C4-2B (cell line): ENCODE measurements at regions not wholly inside any gene's neighbourhood (a gene's known extent, or its start where the extent isn't known, plus 50 kb on each side); places are given as distances from the start of the nearest gene placed in this dataset.

ENCODE experiments used
- ZFX ChIP-seq: fragments of 450-650 bp; IDR thresholded peaks from 2 replicates; pipeline ENCODE4 v1.6.1; 2017
- TF ChIP-seq, protein P1 (sequence below): fragments of 450-650 bp; conservative IDR thresholded peaks from 2 replicates; pipeline ENCODE4 v1.5.1; 2017; ENCODE audit warnings: mild to moderate bottlenecking

DNA sequence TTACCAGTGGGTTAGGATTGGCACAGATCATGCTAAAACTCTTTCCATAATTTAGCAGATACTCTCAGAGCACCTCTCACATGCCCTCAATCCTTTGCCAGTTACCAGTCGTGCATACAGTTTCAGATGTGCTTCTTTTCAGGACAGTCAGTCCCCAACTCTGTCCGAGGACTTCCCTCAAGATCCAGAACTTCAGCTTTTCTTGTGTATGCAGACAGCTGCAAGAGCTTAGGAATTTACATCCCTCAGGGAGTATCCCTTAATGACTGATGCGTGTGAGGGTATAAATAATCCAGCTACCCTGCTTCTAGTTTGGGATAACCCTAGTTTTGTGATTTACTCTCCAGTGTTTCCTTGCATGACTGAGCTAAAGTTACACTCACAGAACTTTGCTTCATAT lies 393.0 kb upstream of the PLXNA2 start:
- TF ChIP-seq, protein P1, sequence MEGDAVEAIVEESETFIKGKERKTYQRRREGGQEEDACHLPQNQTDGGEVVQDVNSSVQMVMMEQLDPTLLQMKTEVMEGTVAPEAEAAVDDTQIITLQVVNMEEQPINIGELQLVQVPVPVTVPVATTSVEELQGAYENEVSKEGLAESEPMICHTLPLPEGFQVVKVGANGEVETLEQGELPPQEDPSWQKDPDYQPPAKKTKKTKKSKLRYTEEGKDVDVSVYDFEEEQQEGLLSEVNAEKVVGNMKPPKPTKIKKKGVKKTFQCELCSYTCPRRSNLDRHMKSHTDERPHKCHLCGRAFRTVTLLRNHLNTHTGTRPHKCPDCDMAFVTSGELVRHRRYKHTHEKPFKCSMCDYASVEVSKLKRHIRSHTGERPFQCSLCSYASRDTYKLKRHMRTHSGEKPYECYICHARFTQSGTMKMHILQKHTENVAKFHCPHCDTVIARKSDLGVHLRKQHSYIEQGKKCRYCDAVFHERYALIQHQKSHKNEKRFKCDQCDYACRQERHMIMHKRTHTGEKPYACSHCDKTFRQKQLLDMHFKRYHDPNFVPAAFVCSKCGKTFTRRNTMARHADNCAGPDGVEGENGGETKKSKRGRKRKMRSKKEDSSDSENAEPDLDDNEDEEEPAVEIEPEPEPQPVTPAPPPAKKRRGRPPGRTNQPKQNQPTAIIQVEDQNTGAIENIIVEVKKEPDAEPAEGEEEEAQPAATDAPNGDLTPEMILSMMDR, result no peak
- no peak for TF ChIP-seq ZFX
